GM19455 (cell line): ENCODE measurements at regions not wholly inside any gene's neighbourhood (a gene's known extent, or its start where the extent isn't known, plus 50 kb on each side); places are given as distances from the start of the nearest gene placed in this dataset.

Experiments used
- ATAC-seq: cut with Tn5 transposase; IDR thresholded peaks from one replicate; pipeline ENCODE4 v1.9.1; 2021; ENCODE audit not compliant: unreplicated experiment

DNA sequence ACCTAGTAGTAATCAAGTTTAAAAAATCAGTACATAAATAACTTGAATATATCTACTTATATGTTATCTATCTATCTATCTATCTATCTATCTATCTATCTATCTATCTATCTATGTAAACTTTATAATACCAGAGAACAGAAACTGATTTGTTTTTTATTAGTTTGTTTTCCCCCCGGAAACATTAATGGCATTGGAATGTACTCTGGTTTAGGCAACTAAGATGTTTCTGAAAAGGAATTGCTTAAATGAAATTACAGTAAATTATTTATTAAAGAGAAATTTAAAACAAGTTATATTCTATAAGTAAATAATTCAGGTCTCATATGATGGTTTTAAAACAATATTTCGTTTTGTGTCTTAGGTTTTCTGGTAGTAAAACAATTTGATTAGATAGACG, 681.0 kb upstream of the ADAMTS5 start:
- no peak for ATAC-seq

- ATAC-seq: no peak
Observed at GRCh38 chr21:27647401-27647800, 680.5 kb upstream of the ADAMTS5 start.

GRCh38 chr21:27646691-27647090, 679.8 kb upstream of the ADAMTS5 start:
- ATAC-seq: no peak

GRCh38 chr21:27646056-27646455, 679.2 kb upstream of the ADAMTS5 start:
- no peak for ATAC-seq

- no peak for ATAC-seq
Observed at GRCh38 chr21:27645285-27645684, 678.4 kb upstream of the ADAMTS5 start.

GRCh38 chr21:27643326-27643725, 676.4 kb upstream of the ADAMTS5 start:
- no peak for ATAC-seq

- ATAC-seq: no peak
Observed at GRCh38 chr21:27639286-27639685, 672.4 kb upstream of the ADAMTS5 start.

GRCh38 chr21:27636656-27637055, 669.8 kb upstream of the ADAMTS5 start:
- ATAC-seq: no peak

- ATAC-seq: no peak
Observed at GRCh38 chr21:27633631-27634030, 666.7 kb upstream of the ADAMTS5 start.

DNA sequence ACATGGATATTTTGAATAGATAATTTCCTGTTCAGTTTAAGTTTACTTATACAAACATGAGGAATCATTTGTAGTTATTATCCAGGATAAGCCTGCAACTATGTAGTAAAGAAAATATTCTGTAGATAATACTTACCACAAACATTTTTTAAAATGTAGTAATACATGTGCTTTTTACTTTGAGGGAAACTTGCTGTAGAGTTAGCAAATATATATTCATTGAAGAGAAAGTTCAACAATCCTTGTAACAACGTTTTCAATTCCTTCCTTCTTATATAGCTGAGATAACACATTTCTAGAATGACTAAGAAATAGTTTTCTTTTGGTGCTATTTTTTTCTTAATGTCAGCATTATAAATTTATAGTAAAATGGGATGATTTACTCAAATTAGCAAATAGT, 664.6 kb upstream of the ADAMTS5 start:
- ATAC-seq: no peak

DNA sequence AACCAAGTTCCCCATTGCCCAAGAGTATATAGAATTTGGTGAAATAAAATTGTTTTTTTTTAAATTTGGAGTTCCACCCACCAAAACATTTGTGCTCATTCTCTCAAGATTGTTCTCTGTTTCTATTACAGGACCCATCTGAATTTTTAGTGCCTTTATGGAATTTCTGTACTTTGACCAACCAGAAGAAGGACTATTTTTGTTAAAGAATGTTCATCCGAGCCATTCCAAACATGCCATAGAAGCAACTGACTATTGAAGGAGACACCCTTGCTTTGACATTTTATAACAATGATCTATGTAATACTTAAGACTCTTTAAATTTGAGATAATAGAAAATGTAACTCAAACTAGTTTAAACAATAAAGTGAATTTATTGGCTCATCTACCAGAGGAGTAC, 655.7 kb upstream of the ADAMTS5 start:
- no peak for ATAC-seq

GRCh38 chr21:27614231-27614630, 647.3 kb upstream of the ADAMTS5 start:
- no peak for ATAC-seq

DNA sequence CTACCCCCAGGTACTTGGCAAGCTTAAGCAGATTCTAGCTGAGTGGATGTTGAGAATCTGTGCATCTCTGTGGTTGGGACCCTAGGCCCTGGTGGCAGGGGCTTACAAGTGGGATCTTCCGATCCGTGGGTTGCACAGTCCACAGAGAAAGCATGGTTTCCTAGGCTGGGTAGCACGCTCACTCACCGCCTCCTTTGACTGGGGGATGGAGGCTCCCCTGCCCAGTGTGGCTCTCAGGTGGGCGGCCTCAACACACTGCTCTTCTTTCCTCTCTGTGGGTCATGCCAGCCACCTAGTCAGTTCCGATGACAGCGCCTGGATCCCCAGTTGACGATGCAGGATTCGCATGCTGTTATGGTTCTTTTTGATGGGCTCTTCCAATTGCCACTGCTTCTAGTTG, 639.5 kb upstream of the ADAMTS5 start:
- ATAC-seq: no peak

DNA sequence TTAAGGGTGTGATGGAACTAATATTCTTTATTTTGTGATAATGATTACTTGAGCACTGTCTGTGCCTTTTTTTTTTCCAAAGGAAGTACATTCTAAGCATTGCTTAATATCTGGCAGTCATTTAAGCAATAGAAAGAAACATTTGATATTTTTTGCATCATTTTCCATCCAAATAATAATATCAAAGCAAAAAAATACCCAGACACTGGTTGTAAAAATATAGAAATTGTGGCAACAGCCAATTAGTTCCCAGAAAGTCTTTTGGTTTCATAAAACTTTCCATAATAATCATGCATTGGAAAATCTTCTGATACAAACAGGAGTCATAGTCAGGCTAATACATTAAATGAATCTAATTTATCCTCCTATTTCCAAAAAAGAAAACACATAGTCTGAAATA, 629.3 kb upstream of the ADAMTS5 start:
- no peak for ATAC-seq

DNA sequence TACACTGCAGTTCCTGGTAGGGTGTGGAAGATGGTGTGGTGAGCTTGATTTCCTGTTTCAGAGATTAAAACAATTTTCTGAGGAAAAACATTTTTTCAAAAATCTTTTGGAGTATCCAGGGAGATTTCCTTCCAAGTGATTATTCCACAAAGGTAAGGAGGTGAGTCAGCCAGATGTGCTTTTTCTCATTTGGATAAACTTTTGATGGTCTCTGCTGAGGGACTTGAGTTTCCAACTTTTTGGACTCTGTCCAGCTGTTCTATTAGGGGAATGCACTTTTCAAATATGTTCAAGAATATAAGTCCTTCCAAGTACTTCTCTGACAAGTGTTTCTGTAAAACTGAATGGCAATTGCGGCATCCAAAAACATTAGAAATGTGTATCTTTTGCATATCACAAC, 628.8 kb upstream of the ADAMTS5 start:
- ATAC-seq: no peak

DNA sequence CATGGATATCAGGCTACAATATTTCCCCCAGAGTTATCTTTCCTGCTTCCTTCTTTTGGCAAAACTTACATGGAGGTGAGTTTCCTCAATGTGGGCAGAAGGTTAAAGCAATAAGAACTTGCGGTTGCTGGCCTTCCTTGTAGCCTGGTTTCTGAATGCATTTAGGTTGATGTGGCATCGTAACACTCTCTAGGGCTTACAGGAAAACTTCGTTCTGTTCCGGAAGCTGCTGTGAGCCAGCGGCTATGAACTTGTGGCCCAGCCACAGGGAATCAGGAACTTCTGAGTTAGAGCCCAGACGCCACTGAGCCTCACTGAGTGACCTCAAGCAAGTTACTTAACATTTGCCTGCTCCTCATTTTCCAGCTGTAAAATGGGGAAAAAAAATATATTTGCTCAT, 623.4 kb upstream of the ADAMTS5 start:
- ATAC-seq: no peak

- no peak for ATAC-seq
Observed at GRCh38 chr21:27589781-27590180, 622.9 kb upstream of the ADAMTS5 start.

GRCh38 chr21:27586986-27587385, 620.1 kb upstream of the ADAMTS5 start:
- ATAC-seq: no peak

- ATAC-seq: no peak
Observed at GRCh38 chr21:27586326-27586725, 619.4 kb upstream of the ADAMTS5 start.

GRCh38 chr21:27584256-27584655, 617.4 kb upstream of the ADAMTS5 start:
- no peak for ATAC-seq

DNA sequence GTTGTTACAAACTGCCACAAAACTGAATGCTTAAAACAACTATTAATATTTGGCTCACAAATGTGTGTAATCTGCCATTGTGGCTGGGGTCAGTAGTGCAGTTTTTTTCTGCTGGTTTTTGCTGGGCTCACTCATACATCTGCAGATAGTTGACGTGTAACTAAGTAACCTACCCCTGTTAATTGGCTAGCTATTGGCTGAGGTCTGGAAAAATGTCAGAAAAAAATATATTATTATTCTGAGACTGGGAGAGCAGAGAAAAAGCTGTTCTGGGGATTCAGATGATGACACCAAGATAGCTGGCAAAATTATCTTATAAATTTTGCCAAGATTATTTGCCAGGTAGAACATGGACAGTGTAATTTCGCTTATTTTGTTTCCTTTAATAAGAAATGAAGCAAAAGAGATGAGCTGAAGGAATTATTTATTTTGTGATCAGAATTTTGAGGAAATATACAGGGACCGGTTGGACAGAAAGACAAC, 616.1 kb upstream of the ADAMTS5 start:
- no peak for ATAC-seq

- no peak for ATAC-seq
Observed at GRCh38 chr21:27582246-27582947, 615.5 kb upstream of the ADAMTS5 start.

- no peak for ATAC-seq
Observed at GRCh38 chr21:27581168-27581567, 614.3 kb upstream of the ADAMTS5 start.
